ENCODE measurements at regions not wholly inside any gene's neighbourhood (a gene's known extent, or its start where the extent isn't known, plus 50 kb on each side); places are given as distances from the start of the nearest gene placed in this dataset.
"Not testable (repeated sequence)": the region's sequence is repeated elsewhere in the genome, so short reads cannot be mapped to it uniquely, and the experiment has no call there.

DNA sequence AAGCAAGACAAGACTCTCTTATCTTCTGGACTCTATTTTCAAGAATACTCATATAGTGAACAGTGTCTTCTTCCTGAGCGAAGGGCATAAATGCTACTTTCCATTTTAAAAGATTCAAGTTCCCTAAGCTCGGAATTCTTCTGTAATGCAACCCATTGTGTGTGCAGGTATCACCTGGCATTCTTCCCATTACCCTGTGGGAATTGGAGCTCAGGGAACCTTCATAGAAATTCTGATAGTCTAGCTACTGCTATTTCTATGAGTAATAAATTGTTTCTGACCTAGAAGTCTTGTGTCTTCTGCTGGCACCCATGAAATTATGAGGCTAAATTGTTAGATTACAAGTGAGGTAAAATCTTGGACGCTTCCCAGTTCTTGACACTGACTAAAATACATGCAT, 324.1 kb upstream of the DIPK2B start:
- no peak for DNase-seq

DNA sequence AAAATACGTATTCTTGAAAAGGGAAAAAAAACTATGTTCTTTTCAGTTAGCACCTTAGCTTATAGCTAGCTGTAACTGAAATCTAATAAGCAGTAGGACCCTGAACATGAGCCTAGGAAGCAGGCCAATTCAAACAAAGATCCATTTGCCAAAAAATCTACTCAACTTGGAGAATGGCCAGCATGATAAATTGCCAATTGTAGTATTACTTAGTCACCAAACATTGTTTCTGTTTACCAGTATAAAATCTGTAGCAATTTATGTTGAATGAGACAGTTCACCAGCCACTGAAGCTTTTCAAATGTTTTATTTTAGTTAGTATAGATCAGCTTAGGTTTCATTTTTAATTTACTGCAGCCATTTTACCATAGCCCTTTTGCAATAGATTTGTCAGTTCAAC, 323.6 kb upstream of the DIPK2B start:
- DNase-seq = no peak

DNA sequence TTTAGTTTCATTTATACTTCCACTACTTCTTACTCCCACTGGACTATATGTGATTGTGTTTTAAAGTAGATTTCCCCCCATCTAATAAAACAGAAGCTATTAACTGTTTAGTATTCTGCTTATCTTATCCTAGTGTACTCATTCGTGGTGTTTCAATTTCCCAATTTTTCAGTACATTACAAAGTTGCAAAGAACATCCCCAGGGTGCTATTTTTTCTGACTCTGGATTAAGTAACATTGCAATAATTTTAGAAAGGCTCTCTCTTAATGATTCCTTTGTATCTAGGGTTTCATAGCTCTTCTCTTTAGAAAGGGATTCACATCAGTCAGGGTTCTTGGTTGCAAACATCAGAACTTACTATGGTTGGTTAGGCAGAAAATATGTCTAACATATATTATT, 317.9 kb upstream of the DIPK2B start:
- DNase-seq = no peak

DNA sequence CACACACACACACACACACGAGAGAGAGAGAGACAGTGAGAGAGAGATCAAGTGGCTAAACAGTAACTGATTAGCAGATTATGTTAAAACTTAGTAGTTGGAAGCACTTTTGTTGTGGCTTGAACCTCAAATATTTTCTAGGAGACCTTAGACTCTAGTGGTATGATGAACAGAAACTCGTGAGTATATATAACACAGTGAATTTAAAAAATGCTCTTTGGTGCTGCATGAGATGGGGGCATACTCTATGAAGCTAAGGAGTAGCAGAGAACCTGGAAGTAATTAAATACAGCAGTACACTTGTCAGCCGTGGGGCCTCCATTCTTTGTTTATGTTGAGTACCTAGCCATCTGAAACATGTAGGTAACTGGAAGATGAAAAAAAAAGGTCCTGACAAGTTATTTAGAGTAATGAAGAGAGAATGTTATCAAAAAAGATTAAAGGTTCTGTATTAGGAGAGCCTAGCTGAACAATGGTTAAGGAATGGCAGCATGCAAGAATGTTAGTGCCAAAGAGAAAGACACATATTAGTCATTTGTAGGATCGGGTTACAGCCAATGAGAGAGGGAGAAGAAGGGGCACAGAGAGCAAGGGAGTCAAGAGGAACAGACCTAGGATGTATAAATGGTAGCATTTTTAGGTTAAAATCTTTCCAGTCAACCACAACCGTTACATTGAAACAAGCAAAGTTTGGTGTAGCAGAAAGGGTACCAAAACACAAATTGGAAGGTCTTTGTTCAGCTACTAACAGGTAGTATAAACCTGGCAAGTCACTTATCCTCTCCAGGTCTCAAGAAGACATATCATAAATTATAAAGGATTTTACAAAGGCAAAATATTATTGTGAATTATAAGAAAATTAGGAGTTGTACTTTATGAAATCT, 316.7 kb upstream of the DIPK2B start:
- no peak for DNase-seq

DNA sequence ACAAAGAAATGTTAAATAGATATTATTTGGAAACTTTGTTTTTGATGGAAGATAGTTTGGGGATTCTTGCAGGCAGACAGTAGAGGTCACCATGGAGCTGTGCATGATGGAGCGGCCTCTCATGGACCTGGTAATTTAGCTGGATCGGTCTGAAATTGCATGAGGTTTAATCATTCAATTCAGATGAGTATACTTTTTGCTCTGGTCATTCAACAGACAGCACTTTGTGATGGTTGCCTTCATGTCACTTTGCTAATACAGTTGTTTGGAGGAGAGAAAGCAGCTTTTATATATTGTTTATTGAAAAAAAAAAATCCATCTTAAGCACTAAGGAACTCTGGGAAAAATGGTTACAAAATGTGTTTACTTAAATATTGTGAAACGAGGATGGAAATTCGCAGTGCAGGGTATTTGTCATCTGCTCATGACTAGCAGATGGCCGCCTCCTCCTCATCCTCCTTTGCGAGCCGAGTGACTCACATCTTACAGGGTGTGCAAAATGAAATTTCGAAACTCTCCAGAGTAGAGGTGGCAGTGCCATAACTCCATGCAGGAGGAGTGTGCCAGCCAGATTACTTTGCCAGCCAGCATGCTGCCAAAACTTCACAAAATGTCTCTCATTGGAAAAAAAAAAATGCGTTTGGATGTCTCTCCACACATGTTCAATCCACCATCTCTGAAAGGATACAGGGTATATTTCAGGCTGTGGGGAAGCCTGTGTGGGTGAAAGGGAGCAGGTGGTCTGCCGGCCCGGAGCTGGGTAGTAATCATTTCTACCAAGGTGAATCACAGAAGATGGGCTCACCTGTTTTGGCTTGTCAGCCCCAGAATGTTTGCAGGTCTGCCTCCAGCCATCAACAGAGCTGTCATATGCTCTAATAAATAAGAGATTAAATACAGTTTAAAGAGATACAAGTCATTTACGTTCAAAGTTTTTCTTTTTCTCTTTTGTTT, 314.9 kb upstream of the DIPK2B start:
- DNase-seq = no peak

DNA sequence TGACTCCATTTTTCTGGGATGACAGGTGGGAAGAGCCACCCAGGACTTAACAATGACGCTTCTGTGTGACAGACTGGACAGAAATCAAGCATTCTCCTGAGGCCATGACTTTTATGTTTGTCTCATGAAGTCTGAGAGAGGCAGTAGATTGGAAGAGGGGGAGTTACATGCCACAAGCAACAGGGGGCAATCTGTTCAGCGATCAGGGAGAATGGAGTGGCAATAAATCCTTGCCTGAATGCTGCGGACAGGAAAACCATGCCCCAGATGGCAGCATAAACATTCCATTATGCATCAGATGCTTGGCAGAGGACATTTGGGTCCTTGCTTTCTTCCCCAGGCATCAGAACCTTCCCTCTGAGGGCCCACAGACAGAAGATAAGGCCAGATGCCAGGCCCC, 312.4 kb upstream of the DIPK2B start:
- DNase-seq = no peak

DNA sequence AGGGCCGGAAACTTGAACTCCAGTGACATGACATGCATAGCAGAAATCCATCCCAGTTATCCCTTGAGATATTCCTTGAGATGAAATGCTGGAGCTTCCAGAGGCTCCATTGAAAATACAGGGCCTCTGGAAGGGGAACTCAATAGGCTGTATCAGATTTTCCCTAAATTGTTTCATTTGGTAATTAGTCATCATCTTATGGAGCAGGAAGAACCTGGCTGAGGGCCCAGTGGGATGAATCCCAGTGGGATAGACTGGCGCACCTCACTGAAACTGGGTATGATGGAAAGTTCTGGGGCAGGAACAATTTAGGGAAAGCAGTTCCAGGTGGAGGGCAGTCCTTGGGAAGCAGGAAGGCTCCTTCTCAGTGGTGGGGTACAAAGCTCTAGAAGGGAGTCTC, 307.8 kb upstream of the DIPK2B start:
- DNase-seq = no peak

DNA sequence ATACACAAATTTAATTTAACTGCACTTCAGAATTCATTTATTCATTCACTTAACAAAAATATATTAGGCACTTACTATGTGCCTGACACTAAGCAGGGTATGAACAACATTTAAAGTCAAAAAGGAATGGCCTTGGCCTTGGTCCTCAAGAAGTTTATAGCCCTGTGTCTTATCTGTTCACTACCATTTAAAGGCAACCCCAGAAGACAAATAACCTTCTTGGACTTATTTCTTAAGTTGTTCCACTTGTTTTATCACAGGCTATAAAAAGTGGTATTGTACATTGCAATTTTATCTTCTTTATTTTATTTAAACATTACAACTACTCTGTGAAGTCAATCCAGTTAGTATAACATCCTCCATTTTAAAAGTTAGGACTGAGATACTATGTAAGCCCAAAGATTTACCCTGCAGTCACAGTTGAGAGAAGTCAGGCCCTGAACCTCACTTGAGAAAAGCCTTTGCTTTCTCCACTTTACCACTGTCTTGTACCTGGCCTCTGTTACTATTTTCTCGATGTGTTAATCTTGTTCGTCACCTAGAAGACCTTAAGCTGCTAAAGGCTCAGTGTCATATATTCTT, 305.6 kb upstream of the DIPK2B start:
- DNase-seq = no peak

DNA sequence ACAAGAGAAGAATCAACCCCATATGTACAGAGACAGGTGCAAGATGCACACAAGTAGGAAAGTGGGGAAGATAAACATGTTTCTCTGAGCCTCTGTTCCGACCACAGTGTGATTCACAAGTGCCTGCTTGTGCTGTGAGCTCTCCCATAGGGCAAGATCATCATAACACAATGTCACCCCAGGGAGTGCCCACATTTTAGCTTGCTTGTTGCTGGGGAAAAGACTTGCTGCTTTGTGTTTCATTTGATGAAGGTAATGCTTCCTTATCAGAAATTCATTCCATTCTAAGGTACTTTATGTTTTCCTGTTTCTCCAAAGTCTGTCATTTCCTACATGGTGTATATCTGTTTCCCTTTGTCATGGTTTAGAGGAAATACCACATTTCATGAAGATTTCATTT, 304.5 kb upstream of the DIPK2B start:
- no peak for DNase-seq

DNA sequence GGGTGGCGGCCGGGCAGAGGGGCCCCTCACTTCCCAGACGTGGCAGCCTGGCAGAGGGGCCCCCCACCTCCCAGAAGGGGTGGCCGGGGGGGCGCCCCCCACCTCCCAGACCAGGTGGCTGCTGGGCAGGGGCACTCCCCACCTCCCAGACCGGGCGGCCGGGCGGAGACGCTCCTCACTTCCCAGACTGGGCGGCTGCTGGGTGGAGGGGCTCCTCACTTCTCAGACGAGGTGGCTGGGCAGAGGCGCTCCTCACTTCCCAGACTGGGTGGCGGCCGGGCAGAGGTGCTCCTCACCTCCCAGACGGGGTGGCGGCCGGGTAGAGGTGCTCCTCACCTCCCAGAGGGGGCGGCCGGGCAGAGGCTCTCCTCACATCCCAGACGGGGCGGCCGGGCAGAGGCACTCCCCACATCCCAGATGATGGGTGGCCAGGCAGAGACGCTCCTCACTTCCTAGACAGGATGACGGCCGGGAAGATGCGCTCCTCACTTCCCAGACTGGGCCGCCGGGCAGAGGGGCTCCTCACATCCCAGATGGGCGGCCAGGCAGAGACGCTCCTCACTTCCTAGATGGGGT, 303.2 kb upstream of the DIPK2B start:
- DNase-seq = not testable (repeated sequence)

DNA sequence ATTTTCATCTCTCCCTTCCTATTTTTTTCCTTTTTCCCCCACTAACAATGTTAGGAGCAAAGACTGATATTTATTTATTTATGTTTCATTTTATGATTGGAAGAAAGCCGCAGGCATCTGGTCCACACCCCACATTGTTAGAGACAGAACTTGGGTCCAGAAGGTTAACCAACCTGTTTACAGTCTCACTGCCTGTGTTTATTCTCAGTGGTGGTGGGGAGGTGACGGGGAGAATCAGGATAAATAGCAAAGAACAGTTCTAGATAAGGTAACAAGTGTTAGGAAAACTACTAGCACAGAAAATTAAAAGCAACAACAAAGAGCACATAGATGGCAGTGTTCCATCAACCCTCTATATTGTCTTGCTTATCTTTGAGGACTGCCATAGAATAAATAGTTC, 301.7 kb upstream of the DIPK2B start:
- no peak for DNase-seq

DNA sequence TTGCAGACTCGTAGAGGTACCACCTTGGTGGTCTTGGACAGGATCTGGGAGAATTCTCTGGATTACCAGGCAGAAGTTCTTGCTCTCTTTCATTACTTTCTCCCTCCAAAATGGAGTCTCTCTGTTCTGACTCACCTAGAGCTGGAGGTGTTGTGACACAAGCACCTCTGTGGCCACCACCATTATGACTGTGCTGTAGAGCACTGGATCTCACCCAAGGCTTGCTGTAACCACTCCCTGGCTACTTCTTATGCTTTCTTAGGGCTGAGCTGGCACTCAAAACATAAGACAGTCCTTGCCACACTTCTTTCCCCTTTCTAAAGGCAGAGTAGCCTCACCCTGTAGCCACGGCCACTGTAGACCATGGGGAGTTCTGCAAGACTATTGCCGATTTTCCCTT, 296.6 kb upstream of the DIPK2B start:
- no peak for DNase-seq

DNA sequence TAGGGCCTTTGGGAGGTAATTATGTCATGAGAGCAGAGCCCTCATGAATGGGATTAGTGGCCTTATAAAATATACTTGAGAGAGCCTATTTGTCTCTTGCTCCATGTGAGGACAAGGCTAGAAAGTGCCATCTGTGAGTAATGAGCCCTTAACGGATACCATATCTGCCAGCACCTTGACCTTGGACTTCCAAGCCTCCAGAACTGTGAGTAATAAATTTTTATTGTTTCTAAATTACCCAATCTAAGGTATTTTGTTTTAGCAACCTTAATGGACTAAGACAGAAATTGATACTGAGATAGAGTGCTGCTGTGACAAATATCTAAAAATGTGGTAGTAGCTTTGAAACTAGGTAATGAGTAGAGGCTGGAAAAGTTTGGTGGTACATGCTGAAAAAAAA, 285.0 kb upstream of the DIPK2B start:
- DNase-seq = no peak

DNA sequence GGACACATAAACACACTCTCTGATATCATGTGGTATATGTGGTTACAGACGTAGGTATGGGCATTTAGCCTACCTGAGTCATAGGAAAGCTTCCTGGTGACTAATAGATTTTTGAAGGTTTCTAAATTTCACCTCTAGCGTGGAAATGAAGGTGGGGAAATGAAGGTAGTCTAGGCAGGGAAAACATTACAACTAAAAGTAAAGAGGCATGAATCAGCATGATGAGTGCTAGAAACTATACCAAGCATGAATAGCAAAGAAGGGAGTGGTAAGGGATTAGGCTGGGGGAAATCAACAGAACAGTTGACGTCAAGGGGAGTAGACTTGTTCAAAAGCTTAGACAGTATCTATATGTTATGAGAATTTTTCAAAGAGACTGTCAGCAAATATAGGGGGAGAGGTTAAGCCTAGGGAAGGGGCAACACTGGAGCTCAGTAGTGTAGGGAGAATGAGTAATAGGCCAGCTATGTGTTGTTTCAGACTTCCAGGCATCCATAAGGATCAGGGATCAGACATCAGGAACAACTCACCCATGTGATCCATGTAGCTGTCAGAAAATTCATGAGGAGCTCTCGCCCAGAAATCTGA, 279.3 kb upstream of the DIPK2B start:
- no peak for DNase-seq

DNA sequence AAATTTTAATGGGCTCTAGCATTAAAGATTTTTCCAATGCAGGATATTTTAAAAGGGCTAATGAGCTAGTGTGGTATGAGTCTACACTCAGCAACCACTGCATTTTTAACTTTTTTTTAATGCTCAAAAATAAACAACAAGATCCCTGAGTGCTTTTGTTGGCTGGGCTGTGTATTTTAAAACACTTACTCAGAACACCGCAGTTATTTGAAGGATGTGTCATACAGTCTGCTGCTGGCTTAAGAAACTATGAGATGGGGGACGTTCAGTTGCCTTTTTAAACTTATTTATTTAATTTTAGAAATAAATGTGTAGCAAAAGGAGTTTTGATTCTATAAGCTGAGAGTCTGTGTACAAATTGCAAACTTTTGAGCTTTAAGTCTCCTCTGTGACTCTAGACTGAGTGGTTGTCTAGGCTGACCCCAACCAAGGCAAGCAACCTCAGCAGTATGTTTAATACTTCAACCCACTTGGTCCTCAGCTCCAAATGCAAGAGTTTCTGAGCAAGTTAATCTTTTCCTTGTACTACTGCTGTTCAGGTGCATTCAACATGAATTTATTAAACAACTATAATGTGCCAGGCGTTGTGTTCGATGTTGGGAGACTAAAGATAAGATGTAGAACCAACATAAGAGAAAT, 278.6 kb upstream of the DIPK2B start:
- DNase-seq = no peak

DNA sequence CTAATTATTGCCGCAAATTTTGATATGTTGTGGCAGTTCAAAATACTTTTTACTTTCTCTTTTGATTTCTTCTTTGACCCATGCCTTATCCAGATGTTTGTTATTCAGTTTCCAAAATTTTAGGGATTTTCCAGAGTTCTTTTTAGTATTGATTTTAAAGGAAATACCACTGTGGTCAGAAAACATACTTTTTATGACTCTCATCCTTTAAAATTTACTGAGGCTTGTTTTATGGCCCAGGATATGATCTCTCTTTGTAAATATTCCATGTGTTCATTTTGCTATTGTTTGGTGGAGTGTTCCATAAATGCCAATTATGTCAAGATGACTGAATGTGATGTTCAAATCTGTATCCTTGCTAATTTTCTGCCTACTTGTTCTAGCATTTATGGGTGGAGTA, 272.3 kb upstream of the DIPK2B start:
- DNase-seq = no peak

DNA sequence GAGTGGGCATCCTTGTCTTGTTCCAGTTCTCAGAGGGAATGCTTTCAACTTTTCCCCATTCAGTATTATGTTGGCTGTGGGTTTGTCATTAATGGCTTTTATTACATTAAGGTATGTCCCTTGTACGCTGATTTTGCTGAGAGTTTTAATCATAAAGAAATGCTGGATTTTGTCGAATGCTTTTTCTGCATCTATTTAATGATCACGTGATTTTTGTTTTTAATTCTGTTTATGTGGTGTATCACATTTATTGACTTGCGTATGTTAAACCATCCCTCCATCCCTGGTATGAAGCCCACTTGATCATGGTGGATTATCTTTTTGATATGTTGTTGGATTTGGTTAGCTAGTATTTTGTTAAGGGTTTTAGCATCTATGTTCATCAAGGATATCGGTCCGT, 266.9 kb upstream of the DIPK2B start:
- DNase-seq = not testable (repeated sequence)

DNA sequence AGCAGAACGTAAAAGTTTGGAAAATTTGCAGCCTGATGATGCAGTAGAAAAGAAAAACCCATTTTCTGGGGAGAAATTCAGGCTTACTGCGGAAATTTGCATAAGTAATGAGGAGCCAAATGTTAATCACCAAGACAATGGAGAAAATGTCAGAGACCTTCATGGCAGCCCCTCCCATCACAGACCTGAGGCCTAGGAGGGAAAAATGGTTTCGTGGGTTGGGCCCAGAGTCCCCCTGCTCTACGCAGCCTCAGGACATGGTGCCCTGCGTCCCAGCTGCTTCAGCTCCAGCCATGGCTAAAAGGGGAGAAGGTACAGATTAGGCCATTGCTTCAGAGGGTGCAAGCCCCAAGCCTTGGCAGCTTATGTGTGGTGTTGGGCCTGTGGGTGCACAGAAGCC, 255.1 kb upstream of the DIPK2B start:
- DNase-seq = not testable (repeated sequence)

DNA sequence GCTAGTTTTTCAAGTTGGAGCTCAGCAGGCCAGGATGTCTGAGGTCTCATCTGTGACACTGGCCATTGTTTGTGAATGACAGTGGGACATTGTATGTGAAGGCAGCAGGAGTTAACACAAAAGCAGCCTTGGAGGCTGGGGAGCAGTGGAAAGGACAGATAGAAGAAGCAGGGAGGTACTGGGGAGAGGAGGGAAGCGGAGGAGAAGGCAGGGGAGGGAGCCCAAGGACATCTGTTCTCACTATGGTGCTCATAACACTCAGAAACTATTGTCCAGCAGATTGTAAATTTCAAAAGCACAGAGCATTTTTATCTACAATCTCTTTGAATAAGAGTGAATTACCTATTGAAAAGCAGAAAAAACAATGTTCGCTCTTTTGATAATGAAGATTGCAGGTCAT, 253.6 kb upstream of the DIPK2B start:
- DNase-seq = no peak

DNA sequence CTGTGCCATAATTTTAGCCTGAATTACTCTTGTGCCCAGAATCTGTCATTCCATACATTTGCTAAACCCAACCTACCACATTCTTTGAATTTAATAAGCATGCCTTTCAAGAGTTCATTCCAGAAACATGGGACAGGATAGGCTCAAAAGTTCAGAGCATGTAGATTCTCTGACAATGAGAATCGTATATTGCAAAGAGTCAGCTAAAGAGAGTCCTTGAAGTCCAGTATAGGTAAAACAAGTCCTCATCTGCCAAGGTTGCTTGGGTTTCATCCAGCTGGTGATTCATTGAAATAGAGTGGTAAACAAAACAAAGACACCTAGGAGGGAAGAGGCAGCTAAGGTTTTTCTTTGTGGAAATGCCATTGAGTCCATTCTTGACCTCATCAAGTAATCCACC, 249.3 kb upstream of the DIPK2B start:
- no peak for DNase-seq

DNA sequence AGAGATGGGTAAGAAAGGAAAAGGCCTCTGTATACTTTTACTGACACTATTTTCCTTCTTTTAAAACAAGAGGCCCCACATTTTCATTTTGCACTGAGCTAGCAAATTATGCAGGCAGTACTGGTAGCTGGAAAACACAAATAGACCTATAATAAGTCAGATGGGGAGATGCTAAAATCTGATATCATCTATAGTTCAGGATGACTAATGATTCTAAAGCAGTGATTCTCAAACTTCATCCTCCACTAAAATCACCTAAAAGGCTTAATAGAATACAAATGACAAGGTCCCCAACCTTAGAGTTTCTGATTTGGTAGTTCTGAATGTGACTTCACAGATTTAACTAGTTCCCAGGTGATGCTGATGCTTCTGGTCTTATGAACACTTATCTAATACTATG, 247.3 kb upstream of the DIPK2B start:
- no peak for DNase-seq

DNA sequence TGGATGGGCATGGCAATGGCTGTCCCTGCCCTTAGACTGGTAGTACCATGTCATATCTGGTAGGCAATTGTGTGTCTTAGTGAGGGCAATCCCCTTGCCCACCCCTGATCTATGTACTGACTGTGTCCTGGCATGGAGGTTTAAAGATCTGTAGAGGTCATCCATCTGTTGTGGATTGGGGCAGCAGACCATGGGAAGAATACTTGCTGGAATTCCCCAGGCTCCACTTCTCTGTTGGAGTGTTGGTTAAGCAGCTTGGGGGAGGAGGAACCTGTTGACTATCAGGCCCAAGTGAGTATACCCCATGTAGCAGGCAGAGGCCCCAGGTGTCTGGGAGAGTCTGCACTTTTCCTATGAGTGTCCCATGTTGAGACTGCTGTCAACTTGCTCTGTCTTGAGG, 246.7 kb upstream of the DIPK2B start:
- no peak for DNase-seq
